CD4-positive, alpha-beta T cell treated with Interleukin-15 for 1 hour (primary cell): ENCODE measurements at regions not wholly inside any gene's neighbourhood (a gene's known extent, or its start where the extent isn't known, plus 50 kb on each side); places are given as distances from the start of the nearest gene placed in this dataset.

Experiments
- DNase-seq: peaks from one replicate; pipeline ENCODE4 v3.0.0-alpha.2; 2020

DNA sequence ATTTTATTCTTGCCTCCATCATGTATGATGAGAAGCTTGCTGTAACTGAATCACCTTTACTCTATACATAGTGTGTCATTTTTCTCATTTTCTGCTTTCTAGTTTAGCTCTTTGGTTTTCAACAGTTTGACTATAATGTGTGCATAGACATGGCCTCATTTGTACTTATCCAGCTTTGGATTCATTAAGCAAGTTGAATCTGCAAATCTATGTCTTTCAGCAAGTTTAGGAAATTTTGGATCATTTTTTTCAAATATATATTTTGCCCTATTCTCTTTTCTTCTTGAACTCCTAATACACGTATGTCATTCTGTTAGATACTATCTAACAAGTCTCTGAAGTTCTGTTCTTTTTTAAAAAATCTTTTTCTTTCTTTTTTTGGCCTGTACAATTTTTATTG lies 57.8 kb downstream of the PRLHR start:
- no peak for DNase-seq

- no peak for DNase-seq
These were observed 61.3 kb downstream of the PRLHR start for GRCh38 chr10:118534136-118534535.

GRCh38 chr10:118531105-118531852 lies 64.2 kb downstream of the PRLHR start:
- peak; percentile 44 for DNase-seq

GRCh38 chr10:118528426-118528825 lies 67.0 kb downstream of the PRLHR start:
- DNase-seq, result no peak

- no peak for DNase-seq
These were observed 71.7 kb downstream of the PRLHR start for GRCh38 chr10:118523775-118524174.

DNA sequence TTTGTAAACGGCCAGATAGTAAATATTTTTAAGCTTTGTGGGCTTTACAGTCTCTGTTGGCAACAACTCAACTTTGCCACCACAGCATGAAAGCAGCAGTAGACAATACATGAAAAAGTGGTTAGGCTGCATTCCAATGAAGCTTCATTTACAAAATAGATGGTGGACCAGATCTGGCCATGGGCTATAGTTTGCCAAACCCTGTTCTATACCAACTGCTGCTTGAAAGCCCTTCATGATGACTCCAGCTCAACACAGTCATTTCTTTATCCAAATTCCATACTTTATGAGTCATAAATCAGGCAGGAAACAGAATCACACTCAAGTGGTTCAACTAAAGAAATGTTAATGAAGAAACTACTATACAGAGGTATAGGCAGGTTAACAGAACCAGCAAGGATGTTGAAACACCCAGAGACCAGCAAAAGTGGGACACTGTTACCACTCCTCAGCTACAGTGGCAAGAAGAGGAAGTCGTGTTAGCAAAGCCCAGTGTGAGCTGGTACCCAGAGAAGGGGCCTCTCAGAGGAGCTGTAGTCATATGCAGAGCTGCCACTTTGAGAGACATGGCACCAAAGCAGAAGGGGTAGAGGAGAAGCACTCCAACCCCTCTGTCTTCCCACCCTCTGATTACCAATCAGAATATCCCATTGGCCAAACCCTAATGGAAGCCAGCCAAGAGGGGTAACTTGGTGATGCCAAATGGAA lies 72.5 kb downstream of the PRLHR start:
- DNase-seq, result no peak

DNA sequence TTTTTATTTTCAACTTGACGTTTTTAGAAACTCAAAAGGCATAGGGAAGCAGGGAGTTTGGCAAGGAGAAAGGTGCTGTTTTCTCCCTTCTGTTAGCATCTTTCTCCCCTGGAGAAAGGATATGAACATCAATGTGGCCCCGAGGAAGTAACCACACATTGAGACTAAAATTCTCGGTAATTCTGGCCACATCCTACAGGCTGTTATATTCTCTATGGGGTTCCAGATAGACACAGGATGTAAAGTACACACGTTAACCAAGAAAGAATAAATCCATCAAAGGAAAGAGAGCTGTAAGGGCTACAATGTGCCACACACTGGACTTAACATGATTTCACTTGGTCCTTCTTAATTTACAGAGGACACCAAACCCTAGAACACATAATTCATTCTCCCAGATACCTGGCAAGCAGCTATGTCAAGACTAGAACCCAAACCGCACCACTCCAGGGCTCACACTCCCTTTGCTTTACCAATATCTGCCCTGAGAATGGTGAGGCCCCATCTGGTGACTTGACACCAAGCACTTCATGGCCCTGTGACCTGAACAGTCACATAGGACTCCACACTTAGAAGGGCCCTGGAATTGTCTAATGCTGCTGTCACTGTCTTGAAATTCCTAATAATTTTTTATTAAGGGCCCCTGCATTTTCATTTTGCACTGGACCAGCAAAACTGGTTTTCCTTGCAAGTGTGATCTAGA lies 73.9 kb downstream of the PRLHR start:
- DNase-seq, result no peak

- no peak for DNase-seq
These were observed 75.2 kb downstream of the PRLHR start for GRCh38 chr10:118520116-118520742.

DNA sequence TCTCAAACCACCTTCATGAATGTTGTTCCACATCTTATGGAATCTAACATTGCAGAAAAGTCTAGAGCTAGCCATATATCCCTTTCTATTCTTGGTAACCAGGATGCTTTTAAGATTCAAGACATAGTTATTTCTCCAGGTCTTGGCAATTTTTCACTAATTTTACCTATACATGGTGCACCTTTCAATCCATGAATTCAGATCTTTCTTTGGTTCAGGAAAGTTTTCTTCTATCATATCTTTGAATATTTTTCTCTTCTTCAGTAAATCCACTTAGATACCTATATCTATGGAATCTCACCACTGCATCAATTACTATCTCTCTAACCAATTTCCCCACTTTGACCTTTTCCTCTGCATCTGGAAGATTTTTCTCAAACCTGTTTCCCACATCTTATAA lies 77.4 kb downstream of the PRLHR start:
- no peak for DNase-seq

- no peak for DNase-seq
These were observed 78.7 kb downstream of the PRLHR start for GRCh38 chr10:118516716-118517115.

GRCh38 chr10:118513174-118513573 lies 82.3 kb downstream of the PRLHR start:
- DNase-seq, result no peak

DNA sequence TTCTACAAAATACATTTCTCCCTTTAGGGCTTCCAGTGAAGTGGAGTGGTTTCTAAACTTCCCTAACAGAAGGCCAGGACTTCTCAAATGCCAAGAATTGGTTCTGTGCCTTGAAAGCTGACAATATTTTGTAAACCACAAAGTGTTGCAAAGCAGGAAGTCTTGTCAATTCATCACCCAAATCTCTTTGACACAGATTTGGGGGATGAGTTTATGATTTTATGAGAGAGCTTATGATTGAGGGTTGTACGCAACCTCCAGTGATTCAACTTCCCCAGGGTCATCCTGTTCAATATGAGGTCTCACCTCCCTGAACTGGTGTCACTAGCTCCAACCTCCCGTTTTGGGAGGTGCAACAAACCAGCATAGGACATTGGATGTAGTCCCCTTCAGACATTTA lies 83.7 kb downstream of the PRLHR start:
- no peak for DNase-seq

GRCh38 chr10:118508863-118509262 lies 86.6 kb downstream of the PRLHR start:
- no peak for DNase-seq

GRCh38 chr10:118508355-118508754 lies 87.1 kb downstream of the PRLHR start:
- DNase-seq, result no peak

DNA sequence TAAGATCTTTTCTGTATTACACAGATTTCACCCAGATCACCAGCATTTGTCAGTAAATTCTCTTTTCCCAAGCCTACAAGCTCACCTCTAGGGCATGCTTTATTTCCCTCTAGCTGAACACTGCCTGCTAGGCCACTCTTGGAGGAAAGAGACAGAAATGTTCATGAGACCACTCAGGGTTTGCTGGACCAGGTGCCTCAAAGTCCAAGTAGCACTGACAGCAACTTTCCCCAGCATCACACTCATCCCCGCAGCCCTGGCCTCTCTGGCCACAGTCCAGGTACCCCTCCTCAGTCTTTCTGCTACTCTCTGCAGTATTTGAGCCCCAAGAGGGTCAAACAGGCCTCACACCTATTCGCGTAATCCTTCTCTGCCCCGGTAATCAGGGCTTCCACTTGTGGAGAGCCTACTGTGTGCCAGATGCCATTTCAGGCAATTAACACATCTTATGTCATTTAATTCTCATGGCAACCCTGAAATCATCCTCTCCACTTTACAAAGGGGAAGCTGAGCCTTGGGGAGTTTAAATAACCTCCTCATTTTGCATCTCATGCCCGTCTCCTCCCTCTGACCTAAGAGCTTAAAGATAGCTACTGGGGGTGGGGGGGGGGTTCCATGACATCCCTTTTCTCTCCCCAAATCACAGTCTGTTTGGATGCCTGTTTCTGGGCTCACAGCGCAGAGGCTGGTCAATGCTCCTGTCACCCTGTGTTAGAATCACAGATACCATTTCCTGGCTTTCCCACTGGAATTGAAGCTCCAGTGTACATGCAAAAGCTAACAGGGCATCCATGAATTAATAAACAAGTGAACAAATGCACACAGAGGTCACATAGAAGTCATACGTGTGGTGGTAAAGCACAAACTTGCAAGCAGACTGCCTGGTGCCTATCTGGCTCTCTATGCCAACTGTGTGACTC lies 88.5 kb downstream of the PRLHR start:
- no peak for DNase-seq

- DNase-seq, result no peak
These were observed 90.1 kb downstream of the PRLHR start for GRCh38 chr10:118505363-118505762.

DNA sequence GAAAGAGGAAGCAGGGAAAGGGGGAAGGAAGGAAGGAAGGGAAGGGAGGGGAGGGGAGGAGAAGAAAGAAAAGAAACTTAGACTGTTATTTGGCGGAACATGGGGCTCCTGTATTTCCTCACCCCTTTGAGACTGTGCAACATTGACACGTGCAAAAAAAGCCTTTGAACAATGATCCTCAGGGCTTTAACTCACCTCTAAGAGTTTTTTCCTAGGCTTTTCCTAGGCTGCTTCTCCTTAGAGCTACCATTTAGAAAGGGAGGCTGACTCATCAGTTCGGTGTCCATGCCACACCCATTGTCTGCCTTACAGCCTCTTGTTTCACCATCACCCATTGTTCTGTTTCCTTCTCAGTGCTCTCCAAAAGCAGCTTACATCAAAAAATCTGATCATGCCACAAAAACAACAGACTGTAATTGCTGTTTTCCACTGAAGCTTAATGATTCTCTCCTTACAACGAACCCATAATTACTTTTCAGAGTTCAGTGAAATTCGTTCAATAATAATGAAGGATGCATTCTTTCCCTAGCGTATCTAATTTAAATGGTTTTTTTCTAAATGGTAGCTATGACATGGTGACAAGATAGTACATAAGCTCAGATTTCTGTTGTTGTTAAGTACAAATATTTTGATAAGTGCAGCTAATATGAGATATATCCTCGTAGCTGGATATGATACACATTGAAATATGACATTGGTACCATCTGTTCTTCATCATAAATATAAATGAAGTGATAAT lies 90.8 kb downstream of the PRLHR start:
- no peak for DNase-seq

GRCh38 chr10:118504044-118504443 lies 91.4 kb downstream of the PRLHR start:
- DNase-seq, result no peak

- DNase-seq, result no peak
These were observed 92.3 kb downstream of the PRLHR start for GRCh38 chr10:118503192-118503591.

DNA sequence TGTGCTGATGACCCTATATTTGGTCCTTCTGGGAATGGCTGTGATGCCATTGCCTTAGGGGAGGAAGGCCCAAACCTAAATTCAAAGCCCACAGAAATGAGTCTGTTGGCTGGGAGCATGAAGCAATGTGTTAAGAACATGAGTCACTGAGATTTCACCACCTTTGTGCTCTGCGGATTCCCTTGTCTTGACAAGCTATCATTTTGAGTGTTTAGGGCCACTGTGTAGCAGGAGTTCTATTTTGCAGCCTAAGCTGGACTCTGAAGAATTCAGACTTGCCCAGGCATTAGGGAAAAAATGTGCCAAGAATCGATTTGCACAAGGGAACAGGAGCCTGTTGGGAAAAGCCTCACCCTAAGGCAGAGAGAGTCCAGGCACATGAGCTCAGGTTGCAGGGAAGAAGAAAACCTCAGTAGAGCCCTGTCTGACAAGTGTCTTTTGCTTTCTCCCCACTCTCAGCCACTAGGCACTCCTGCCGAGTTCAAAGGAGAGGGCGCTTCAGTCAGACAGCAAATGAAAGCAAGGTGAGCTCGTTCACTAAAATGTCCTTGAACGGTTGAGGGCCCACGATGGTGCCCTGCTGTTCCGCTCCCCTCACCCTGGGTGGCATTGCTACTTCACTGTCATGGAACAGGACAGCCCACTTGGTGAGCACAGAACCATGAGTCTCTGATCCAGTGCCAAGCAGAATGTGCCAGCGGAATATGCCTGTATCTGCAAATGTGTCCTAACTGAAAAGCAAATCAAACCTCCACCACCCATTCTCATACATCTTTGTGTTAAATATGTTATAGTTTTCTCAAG lies 93.6 kb downstream of the PRLHR start:
- DNase-seq, result no peak

DNA sequence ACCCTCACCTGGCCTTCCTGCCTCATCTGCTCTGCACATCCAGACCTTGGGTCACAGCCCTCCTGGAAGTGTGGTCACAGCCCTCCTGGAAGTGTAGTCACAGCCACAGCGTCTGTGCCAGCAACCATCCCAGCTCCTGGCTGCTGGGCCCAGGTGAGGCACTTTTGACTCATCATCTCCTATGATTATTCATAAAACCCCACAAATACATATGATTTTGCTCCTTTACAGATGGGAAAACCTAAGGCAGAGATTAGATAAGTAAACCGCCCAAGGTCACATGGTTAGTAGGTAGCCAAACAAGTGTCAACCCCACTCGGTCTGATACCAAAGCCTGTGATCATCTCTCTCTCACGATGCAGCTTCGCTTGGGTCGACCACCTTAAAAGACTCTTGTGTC lies 94.3 kb downstream of the PRLHR start:
- DNase-seq, result no peak
